ENCODE measurements at regions not wholly inside any gene's neighbourhood (a gene's known extent, or its start where the extent isn't known, plus 50 kb on each side); places are given as distances from the start of the nearest gene placed in this dataset.

DNA sequence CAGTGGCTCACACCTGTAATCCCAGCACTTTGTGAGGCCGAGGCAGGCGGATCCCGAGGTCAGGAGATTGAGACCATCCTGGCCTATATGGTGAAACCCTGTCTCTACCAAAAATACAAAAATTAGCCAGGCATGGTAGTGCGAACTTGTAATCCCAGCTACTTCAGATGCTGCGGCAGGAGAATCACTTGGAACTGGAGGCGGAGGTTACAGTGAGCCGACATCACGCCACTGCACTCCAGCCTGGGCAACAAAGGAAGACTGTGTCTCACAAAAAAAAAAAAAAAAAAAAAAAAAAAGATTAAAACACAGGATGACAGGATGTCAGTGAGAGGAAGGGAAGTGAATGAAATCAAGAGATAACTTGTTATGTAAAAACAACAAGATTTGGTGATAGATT, 1158.5 kb downstream of the PCDH9 start:
- no TSS peak for BruUV-seq (replicated peaks)
- H3K36me3 ChIP-seq (replicated peaks in 1 of 2; ENCODE audit: control insufficient read depth in 1 of 2, insufficient read depth in 2 of 2, low read length in 2 of 2), result no peaks in the 10 kb centered on the region
- H3K27ac ChIP-seq (ENCODE audit: extremely low read length, insufficient read depth, low read length), result no peak overlapping the region
- no peaks in the 10 kb centered on the region for H3K9me3 ChIP-seq (ENCODE audit: low read length)
- H4K20me1 ChIP-seq (ENCODE audit: insufficient read depth, low read length), result no peaks in the 10 kb centered on the region
- no peak for DNase-seq (ENCODE audit: low spot score)
- no peak overlapping the region for H3K4me2 ChIP-seq (ENCODE audit: low read depth, low read length)
- no peaks in the 10 kb centered on the region for H3K79me2 ChIP-seq (ENCODE audit: insufficient read depth, low read length)
- H3K4me3 ChIP-seq (replicated peaks in 1 of 3; ENCODE audit: insufficient read depth in 1 of 3, low read depth in 2 of 3, low read length in 3 of 3), result no peak overlapping the region
- CTCF ChIA-PET (ENCODE audit: low intra/inter-chr PET ratio, low total read pairs), result no interaction called here
- H2AFZ ChIP-seq (ENCODE audit: low read length), result no peak overlapping the region
- FAIRE-seq, result no peak
- H3K27me3 ChIP-seq (ENCODE audit: control insufficient read depth in 1 of 2, insufficient read depth in 2 of 2, low read length in 2 of 2), result no peaks in the 10 kb centered on the region
- no peak overlapping the region for H3K9ac ChIP-seq (ENCODE audit: insufficient read depth, low read depth, low read length)
- WGBS (ENCODE audit: low lambda C conversion rate), result 7% methylated on average over 8 of the region's 8 CpGs
- in situ Hi-C loops (cut with HindIII; ENCODE audit: extremely low pct_ligation_motif_present, low pct_unique_long_range_greater_than_20kb) (no loop called here), intact Hi-C loops (cut with micrococcal nuclease; ENCODE audit: unreplicated experiment) (no loop called here)
- no peak for TF ChIP-seq RFX3 (CRISPR knock-in tag; IDR thresholded peaks at IDR 0.05)
- TF ChIP-seq U2AF2 (IDR thresholded peaks at IDR 0.05; ENCODE audit: low read depth, low read length), result no peak
- TF ChIP-seq ZNF674 (CRISPR knock-in tag; IDR thresholded peaks at IDR 0.05; ENCODE audit: low read depth), result no peak
- no peak for TF ChIP-seq ZNF468 (CRISPR knock-in tag; IDR thresholded peaks at IDR 0.05)
- TF ChIP-seq, protein P1, sequence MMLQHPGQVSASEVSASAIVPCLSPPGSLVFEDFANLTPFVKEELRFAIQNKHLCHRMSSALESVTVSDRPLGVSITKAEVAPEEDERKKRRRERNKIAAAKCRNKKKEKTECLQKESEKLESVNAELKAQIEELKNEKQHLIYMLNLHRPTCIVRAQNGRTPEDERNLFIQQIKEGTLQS (CRISPR knock-in tag; IDR thresholded peaks at IDR 0.05), result no peak
- no peak for TF ChIP-seq FOXK1 (CRISPR knock-in tag; IDR thresholded peaks at IDR 0.05; ENCODE audit: borderline replicate concordance, low read depth)
- TF ChIP-seq NR3C1 (CRISPR knock-in tag; IDR thresholded peaks at IDR 0.05), result no peak
- no peak for TF ChIP-seq ZNF337 (CRISPR knock-in tag; IDR thresholded peaks at IDR 0.05; ENCODE audit: borderline replicate concordance, low read depth)
- no peak for TF ChIP-seq SIX4 (CRISPR knock-in tag; IDR thresholded peaks at IDR 0.05)
- TF ChIP-seq CREM (IDR thresholded peaks at IDR 0.05), result no peak
- TF ChIP-seq CREM (CRISPR knock-in tag; IDR thresholded peaks at IDR 0.05), result no peak
- TF ChIP-seq EEA1 (CRISPR knock-in tag; IDR thresholded peaks at IDR 0.05; ENCODE audit: borderline replicate concordance), result no peak
- no peak for ATAC-seq
- H3K4me1 ChIP-seq (ENCODE audit: insufficient read depth, low read length), result no peaks in the 10 kb centered on the region
- POLR2A ChIA-PET, result no interaction called here

DNA sequence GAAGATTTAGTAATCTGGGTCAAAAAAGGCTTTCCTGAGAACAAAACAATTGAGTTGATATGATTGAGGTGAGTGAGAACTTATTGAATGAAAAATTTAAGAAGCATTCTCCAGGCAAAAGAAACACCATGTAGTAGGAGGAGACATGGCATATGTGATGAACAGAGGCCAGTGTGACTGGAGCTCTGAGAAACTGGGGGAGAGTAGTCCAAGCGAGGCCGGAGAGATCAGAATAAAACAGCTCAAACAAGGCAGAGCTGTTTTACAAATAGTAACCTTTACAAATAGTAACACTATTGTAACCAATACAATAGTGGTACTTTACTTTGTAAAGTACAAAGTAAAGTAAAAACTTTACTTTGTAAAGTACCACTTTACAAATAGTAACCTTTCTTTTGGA, 1159.1 kb downstream of the PCDH9 start:
- Histone ChIP-seq H3K27me3 (ENCODE audit: control insufficient read depth in 1 of 2, insufficient read depth in 2 of 2, low read length in 2 of 2) (no peaks in the 10 kb centered on the region), H3K4me1 (ENCODE audit: insufficient read depth, low read length) (no peaks in the 10 kb centered on the region), H4K20me1 (ENCODE audit: insufficient read depth, low read length) (no peaks in the 10 kb centered on the region), H3K36me3 (replicated peaks in 1 of 2; ENCODE audit: control insufficient read depth in 1 of 2, insufficient read depth in 2 of 2, low read length in 2 of 2) (no peaks in the 10 kb centered on the region), H3K79me2 (ENCODE audit: insufficient read depth, low read length) (no peaks in the 10 kb centered on the region), H3K4me2 (ENCODE audit: low read depth, low read length) (no peak overlapping the region), H3K9ac (ENCODE audit: insufficient read depth, low read depth, low read length) (no peak overlapping the region), H3K9me3 (ENCODE audit: low read length) (no peaks in the 10 kb centered on the region), H2AFZ (ENCODE audit: low read length) (no peak overlapping the region), H3K4me3 (replicated peaks in 1 of 3; ENCODE audit: insufficient read depth in 1 of 3, low read depth in 2 of 3, low read length in 3 of 3) (no peak overlapping the region), H3K27ac (ENCODE audit: extremely low read length, insufficient read depth, low read length) (no peak overlapping the region)
- no peak for DNase-seq (ENCODE audit: low spot score)
- BruUV-seq (replicated peaks), result no TSS peak
- intact Hi-C loops (cut with micrococcal nuclease; ENCODE audit: unreplicated experiment), result no loop called here
- no peak for ATAC-seq
- WGBS (ENCODE audit: low lambda C conversion rate), result 2% methylated on average over 2 of the region's 2 CpGs
- FAIRE-seq, result no peak
- CTCF ChIA-PET (ENCODE audit: low intra/inter-chr PET ratio, low total read pairs), result no interaction called here
- POLR2A ChIA-PET, result no interaction called here
- in situ Hi-C loops (cut with HindIII; ENCODE audit: extremely low pct_ligation_motif_present, low pct_unique_long_range_greater_than_20kb), result no loop called here
- TF ChIP-seq SUZ12 (IDR thresholded peaks at IDR 0.05; ENCODE audit: low read depth, low read length), result no peak
- no peak for TF ChIP-seq MXD4 (CRISPR knock-in tag; IDR thresholded peaks at IDR 0.05)
- no peak for TF ChIP-seq MED1 (CRISPR knock-in tag; IDR thresholded peaks at IDR 0.05)
- no peak for TF ChIP-seq ZMAT3 (CRISPR knock-in tag; conservative IDR thresholded peaks at IDR 0.05)
- no peak for TF ChIP-seq ZNF724P (CRISPR knock-in tag; IDR thresholded peaks at IDR 0.05; ENCODE audit: borderline replicate concordance)
- TF ChIP-seq, protein P2, sequence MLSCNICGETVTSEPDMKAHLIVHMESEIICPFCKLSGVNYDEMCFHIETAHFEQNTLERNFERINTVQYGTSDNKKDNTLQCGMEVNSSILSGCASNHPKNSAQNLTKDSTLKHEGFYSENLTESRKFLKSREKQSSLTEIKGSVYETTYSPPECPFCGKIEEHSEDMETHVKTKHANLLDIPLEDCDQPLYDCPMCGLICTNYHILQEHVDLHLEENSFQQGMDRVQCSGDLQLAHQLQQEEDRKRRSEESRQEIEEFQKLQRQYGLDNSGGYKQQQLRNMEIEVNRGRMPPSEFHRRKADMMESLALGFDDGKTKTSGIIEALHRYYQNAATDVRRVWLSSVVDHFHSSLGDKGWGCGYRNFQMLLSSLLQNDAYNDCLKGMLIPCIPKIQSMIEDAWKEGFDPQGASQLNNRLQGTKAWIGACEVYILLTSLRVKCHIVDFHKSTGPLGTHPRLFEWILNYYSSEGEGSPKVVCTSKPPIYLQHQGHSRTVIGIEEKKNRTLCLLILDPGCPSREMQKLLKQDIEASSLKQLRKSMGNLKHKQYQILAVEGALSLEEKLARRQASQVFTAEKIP (CRISPR knock-in tag; IDR thresholded peaks at IDR 0.05; ENCODE audit: borderline replicate concordance), result no peak
- no peak for TF ChIP-seq ZSCAN9 (CRISPR knock-in tag; IDR thresholded peaks at IDR 0.05; ENCODE audit: borderline replicate concordance)
- TF ChIP-seq, protein P3, sequence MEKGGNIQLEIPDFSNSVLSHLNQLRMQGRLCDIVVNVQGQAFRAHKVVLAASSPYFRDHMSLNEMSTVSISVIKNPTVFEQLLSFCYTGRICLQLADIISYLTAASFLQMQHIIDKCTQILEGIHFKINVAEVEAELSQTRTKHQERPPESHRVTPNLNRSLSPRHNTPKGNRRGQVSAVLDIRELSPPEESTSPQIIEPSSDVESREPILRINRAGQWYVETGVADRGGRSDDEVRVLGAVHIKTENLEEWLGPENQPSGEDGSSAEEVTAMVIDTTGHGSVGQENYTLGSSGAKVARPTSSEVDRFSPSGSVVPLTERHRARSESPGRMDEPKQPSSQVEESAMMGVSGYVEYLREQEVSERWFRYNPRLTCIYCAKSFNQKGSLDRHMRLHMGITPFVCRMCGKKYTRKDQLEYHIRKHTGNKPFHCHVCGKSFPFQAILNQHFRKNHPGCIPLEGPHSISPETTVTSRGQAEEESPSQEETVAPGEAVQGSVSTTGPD (CRISPR knock-in tag; IDR thresholded peaks at IDR 0.05), result no peak
